Muscle layer of colon (tissue), 2 donors: ENCODE measurements at regions not wholly inside any gene's neighbourhood (a gene's known extent, or its start where the extent isn't known, plus 50 kb on each side); places are given as distances from the start of the nearest gene placed in this dataset.

ENCODE experiments used
- H3K27ac ChIP-seq: one replicate; pipeline ENCODE4 v1.7.0; 2013; ENCODE audit warnings: low read depth, mild to moderate bottlenecking, low read length, moderate library complexity
- H3K27me3 ChIP-seq, 2 donors: one replicate each; pipeline ENCODE4 v1.7.0; 2013; ENCODE audit warnings: low read length in 2 of 2, mild to moderate bottlenecking in 2 of 2; ENCODE audit not compliant: insufficient read depth in 2 of 2, control insufficient read depth in 1 of 2
- H3K36me3 ChIP-seq: one replicate; pipeline ENCODE4 v1.7.0; 2013; ENCODE audit warnings: mild to moderate bottlenecking, low read length; ENCODE audit not compliant: insufficient read depth
- H3K4me1 ChIP-seq: one replicate; pipeline ENCODE4 v1.7.0; 2013; ENCODE audit warnings: mild to moderate bottlenecking, low read length; ENCODE audit not compliant: insufficient read depth
- H3K4me3 ChIP-seq, 2 donors: one replicate each; pipeline ENCODE4 v1.7.0; 2013; ENCODE audit warnings: low read length in 2 of 2, low read depth in 1 of 2, mild to moderate bottlenecking in 1 of 2, moderate library complexity in 1 of 2
- H3K9ac ChIP-seq: one replicate; pipeline ENCODE4 v1.7.0; 2013; ENCODE audit warnings: low read length
- H3K9me3 ChIP-seq: one replicate; pipeline ENCODE4 v1.7.0; 2013; ENCODE audit warnings: mild to moderate bottlenecking, low read length
- donor health status: abdominal sarcoma.
- donor health status: Adenocarcinoma of cecum.

DNA sequence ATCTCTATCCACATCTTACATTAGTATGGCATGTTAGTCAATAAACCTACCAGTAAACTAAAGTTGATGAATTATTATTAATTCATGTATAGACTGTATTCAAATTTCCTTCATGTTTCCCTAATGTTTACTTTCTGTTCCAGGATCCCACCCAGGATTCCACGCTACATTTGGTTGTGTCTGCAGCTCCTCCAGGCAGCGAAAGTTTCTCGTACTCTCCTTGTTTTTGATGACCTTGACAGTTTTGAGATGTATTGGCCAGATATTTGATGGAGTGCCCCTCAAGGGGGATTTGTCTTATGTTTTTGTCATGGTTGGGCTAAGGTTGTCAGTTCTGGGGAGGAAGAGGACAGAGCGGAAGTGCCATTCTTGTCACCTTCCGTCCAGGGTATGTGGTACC, 445.2 kb upstream of the CDH4 start:
- Histone ChIP-seq H3K4me3 (no peak overlapping the region), H3K4me1 (no peaks in the 10 kb centered on the region), H3K9me3 (no peaks in the 10 kb centered on the region), H3K27me3 (peaks cover 0 to 4% of the 10 kb centered on the region in 2 donors), H3K27ac (no peak overlapping the region), H3K36me3 (no peaks in the 10 kb centered on the region), H3K9ac (no peak overlapping the region)

- Histone ChIP-seq H3K27me3 (no peaks in the 10 kb centered on the region), H3K9ac (no peak overlapping the region), H3K36me3 (no peaks in the 10 kb centered on the region), H3K4me3 (no peak overlapping the region), H3K9me3 (no peaks in the 10 kb centered on the region), H3K4me1 (no peaks in the 10 kb centered on the region), H3K27ac (no peak overlapping the region)
Measured at GRCh38 chr20:60808003-60808672, 443.9 kb upstream of the CDH4 start.

- H3K4me1 ChIP-seq, result no peaks in the 10 kb centered on the region
- H3K27ac ChIP-seq, result no peak overlapping the region
- no peak overlapping the region for H3K4me3 ChIP-seq
- no peaks in the 10 kb centered on the region for H3K27me3 ChIP-seq
- no peak overlapping the region for H3K9ac ChIP-seq
- H3K9me3 ChIP-seq, result no peaks in the 10 kb centered on the region
- H3K36me3 ChIP-seq, result no peaks in the 10 kb centered on the region
Measured at GRCh38 chr20:60808701-60809100, 443.4 kb upstream of the CDH4 start.

DNA sequence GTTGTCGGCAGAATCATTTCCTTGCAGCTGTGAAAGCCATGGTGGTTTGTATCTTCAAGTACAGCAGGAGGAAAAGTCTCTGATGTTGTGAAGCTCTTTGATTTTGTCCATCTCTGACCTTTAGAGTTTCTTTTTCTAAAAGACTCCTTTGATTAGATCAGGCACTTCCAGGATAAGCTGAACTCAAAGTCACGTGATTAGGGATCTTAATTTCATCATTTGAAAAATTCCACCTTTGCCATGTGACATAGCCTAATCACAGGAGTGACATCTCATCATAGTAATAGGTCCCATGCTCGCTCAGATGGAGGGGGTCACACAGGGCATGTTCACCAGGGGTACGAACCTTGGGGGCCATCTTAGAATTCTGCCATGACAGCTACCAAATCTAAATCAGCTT, 441.5 kb upstream of the CDH4 start:
- H3K4me1 ChIP-seq, result no peaks in the 10 kb centered on the region
- H3K27ac ChIP-seq, result no peak overlapping the region
- no peak overlapping the region for H3K9ac ChIP-seq
- H3K27me3 ChIP-seq, result no peaks in the 10 kb centered on the region
- no peaks in the 10 kb centered on the region for H3K9me3 ChIP-seq
- no peak overlapping the region for H3K4me3 ChIP-seq
- H3K36me3 ChIP-seq, result no peaks in the 10 kb centered on the region

DNA sequence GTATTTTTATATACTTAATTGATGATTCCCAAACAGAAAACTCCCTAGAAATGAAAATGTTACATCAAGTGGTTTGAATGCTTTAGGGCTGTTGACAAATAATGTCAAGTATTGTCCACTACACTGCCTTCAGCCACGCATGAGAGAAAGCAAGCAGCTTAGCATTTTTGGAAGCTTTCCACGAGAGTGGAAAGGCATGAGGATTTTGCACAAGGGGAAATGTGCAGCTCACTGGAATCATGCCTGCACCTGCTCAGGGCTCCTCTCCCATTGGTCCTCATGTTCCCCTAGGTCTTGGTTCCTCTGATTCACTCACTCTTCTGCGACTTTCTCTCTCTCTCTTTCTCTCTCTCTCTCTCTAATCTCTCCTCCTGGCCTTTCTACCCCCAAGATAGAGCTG, 439.5 kb upstream of the CDH4 start:
- Histone ChIP-seq H3K36me3 (no peaks in the 10 kb centered on the region), H3K9me3 (no peaks in the 10 kb centered on the region), H3K9ac (no peak overlapping the region), H3K4me3 (no peak overlapping the region), H3K27me3 (no peaks in the 10 kb centered on the region), H3K27ac (no peak overlapping the region), H3K4me1 (no peaks in the 10 kb centered on the region)

- H3K27ac ChIP-seq, result no peak overlapping the region
- no peaks in the 10 kb centered on the region for H3K9me3 ChIP-seq
- H3K4me1 ChIP-seq, result no peaks in the 10 kb centered on the region
- H3K9ac ChIP-seq, result no peak overlapping the region
- no peaks in the 10 kb centered on the region for H3K36me3 ChIP-seq
- H3K4me3 ChIP-seq, result no peak overlapping the region
- H3K27me3 ChIP-seq, result no peaks in the 10 kb centered on the region
Measured at GRCh38 chr20:60813066-60813465, 439.0 kb upstream of the CDH4 start.

DNA sequence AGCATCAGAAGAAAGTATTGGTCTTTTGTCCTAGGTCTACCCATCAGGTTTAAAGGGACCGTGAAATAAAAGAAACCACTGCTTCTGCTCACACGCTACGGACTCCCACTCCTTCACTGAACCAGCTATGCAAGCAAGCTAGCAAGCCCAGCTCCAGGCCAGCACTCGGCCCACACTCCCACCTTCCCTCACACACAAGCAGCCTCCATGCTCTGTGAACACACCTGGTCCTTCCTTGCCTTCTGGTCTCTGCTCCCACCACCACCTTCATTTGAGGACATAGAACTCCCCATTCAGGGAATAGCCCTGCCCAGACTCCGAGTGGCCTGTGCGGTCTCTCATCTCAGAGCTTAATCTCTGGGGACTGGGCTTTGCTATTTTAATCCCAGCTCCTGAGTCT, 436.4 kb upstream of the CDH4 start:
- Histone ChIP-seq H3K36me3 (no peaks in the 10 kb centered on the region), H3K9me3 (no peaks in the 10 kb centered on the region), H3K4me1 (no peaks in the 10 kb centered on the region), H3K27me3 (no peaks in the 10 kb centered on the region), H3K27ac (no peak overlapping the region), H3K9ac (no peak overlapping the region), H3K4me3 (no peak overlapping the region)

DNA sequence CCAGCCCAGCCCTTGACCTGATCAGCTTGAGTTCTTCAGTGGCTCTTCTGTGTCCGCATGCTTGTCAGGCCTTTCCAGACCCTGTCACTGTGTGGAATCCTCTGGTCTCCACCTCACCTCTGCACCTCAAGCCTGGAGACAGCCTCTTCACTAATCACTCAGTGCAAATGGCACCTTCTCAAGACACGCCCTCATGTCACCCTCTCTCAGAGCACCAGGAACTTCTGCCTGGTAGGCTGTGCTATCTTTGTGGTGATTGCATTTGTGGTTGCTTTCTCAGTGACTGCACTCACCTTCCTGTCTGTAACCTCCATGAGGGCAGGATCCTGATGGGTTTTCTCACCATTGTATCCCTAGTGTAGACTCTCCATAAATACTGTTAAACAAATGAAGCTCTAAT, 435.2 kb upstream of the CDH4 start:
- Histone ChIP-seq H3K9me3 (no peaks in the 10 kb centered on the region), H3K36me3 (no peaks in the 10 kb centered on the region), H3K27ac (no peak overlapping the region), H3K27me3 (no peaks in the 10 kb centered on the region), H3K4me1 (no peaks in the 10 kb centered on the region), H3K4me3 (no peak overlapping the region), H3K9ac (no peak overlapping the region)

GRCh38 chr20:60817891-60818290, 434.2 kb upstream of the CDH4 start:
- H3K9me3 ChIP-seq, result no peaks in the 10 kb centered on the region
- no peak overlapping the region for H3K9ac ChIP-seq
- H3K4me3 ChIP-seq, result no peak overlapping the region
- no peaks in the 10 kb centered on the region for H3K4me1 ChIP-seq
- H3K36me3 ChIP-seq, result no peaks in the 10 kb centered on the region
- no peak overlapping the region for H3K27ac ChIP-seq
- no peaks in the 10 kb centered on the region for H3K27me3 ChIP-seq

DNA sequence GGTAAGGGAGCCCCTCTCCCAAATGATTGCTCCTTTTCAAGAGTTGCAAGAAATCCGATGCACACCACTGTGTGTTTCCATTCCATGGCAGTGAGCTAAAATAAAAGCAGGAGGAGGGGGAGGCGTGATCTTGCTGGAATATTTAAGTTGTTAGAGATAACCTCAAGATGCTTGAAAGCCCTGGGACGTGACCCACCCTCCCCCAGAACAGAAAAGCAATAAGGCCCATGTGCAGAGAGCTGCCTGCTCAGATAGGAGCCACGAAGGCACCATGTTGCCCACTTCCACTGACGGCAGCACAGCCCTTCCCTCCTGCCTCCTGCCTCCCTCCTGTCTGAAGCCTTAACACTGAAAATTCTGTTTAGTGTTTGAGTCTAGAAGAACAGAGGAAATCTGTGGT, 432.6 kb upstream of the CDH4 start:
- no peaks in the 10 kb centered on the region for H3K9me3 ChIP-seq
- H3K36me3 ChIP-seq, result no peaks in the 10 kb centered on the region
- no peak overlapping the region for H3K9ac ChIP-seq
- no peak overlapping the region for H3K27ac ChIP-seq
- no peaks in the 10 kb centered on the region for H3K27me3 ChIP-seq
- H3K4me3 ChIP-seq, result no peak overlapping the region
- H3K4me1 ChIP-seq, result no peaks in the 10 kb centered on the region

DNA sequence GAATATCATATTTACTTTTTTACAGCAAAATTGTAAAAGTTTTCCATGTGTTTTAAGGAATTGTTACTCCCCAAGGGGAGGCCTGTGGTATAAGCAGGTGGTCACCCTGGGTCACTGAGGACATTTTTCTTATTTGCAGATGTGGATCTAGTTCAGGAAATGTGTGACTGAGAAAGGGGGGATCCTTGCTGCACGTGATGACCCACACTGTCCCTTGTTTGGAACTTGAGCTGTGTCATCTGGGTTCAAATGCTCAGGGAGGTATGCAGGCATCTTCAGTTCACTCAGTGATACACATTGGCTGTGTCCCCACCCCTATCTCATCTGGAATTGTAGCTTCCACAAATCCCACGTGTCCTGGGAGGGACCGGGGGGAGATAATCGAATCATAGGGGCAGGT, 431.9 kb upstream of the CDH4 start:
- Histone ChIP-seq H3K4me1 (no peaks in the 10 kb centered on the region), H3K36me3 (no peaks in the 10 kb centered on the region), H3K4me3 (no peak overlapping the region), H3K9me3 (no peaks in the 10 kb centered on the region), H3K27me3 (no peaks in the 10 kb centered on the region), H3K27ac (no peak overlapping the region), H3K9ac (no peak overlapping the region)

DNA sequence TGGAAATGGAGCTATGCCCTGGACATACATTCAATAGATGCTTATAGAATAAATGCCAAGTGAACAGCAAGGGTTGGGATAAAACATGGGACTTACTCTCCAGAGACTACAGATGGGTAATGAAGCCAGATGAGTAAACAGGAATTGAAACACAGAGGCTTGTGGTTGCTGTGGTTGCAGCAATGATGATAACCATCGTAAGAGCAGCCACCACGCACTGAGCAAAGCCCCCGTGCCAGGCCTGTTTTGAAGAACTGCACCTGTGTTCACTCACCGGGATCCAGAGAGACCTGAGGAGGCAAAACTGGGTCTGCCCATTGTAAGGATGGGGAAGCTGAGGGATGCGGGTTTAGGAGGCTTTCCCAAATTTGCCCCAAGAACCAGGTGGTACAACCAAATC, 431.1 kb upstream of the CDH4 start:
- Histone ChIP-seq H3K27me3 (no peaks in the 10 kb centered on the region), H3K4me3 (no peak overlapping the region), H3K36me3 (no peaks in the 10 kb centered on the region), H3K9ac (no peak overlapping the region), H3K9me3 (no peaks in the 10 kb centered on the region), H3K4me1 (no peaks in the 10 kb centered on the region), H3K27ac (no peak overlapping the region)
